DMS 273 (cell line): ENCODE measurements at regions not wholly inside any gene's neighbourhood (a gene's known extent, or its start where the extent isn't known, plus 50 kb on each side); places are given as distances from the start of the nearest gene placed in this dataset.
"Not testable (repeated sequence)": the region's sequence is repeated elsewhere in the genome, so short reads cannot be mapped to it uniquely, and the experiment has no call there.

Source experiments
- DNase-seq: peaks from one replicate; lab custom pipeline; 2025; ENCODE audit not compliant: unreplicated experiment; lab: John Stamatoyannopoulos, UW

- DNase-seq, result no peak
Observed at GRCh38 chr12:28689398-28690175, 459.5 kb upstream of the FAR2 start.

- DNase-seq, result no peak
Observed at GRCh38 chr12:28693565-28694219, 455.4 kb upstream of the FAR2 start.

GRCh38 chr12:28698553-28698952 lies 450.5 kb upstream of the FAR2 start:
- DNase-seq, result no peak

GRCh38 chr12:28699029-28699428 lies 450.0 kb upstream of the FAR2 start:
- DNase-seq, result no peak

GRCh38 chr12:28700161-28700560 lies 448.9 kb upstream of the FAR2 start:
- DNase-seq, result no peak

- no peak for DNase-seq
Observed at GRCh38 chr12:28704477-28705169, 444.5 kb upstream of the FAR2 start.

GRCh38 chr12:28708918-28709371 lies 440.1 kb upstream of the FAR2 start:
- no peak for DNase-seq

GRCh38 chr12:28709986-28710685 lies 438.9 kb upstream of the FAR2 start:
- no peak for DNase-seq

GRCh38 chr12:28710882-28711281 lies 438.2 kb upstream of the FAR2 start:
- no peak for DNase-seq

GRCh38 chr12:28711421-28711820 lies 437.7 kb upstream of the FAR2 start:
- DNase-seq, result no peak

- no peak for DNase-seq
Observed at GRCh38 chr12:28742791-28743190, 406.3 kb upstream of the FAR2 start.

- DNase-seq, result no peak
Observed at GRCh38 chr12:28746734-28747325, 402.2 kb upstream of the FAR2 start.

GRCh38 chr12:28750946-28751685 lies 398.0 kb upstream of the FAR2 start:
- no peak for DNase-seq

- no peak for DNase-seq
Observed at GRCh38 chr12:28755027-28755426, 394.1 kb upstream of the FAR2 start.

- no peak for DNase-seq
Observed at GRCh38 chr12:28759333-28759732, 389.7 kb upstream of the FAR2 start.

GRCh38 chr12:28760040-28760903 lies 388.8 kb upstream of the FAR2 start:
- not testable (repeated sequence) for DNase-seq

GRCh38 chr12:28761897-28762296 lies 387.2 kb upstream of the FAR2 start:
- DNase-seq, result not testable (repeated sequence)

- no peak for DNase-seq
Observed at GRCh38 chr12:28766398-28766797, 382.7 kb upstream of the FAR2 start.

- DNase-seq, result no peak
Observed at GRCh38 chr12:28767836-28768348, 381.2 kb upstream of the FAR2 start.
